Brain microvascular endothelial cell (primary cell): ENCODE measurements at regions not wholly inside any gene's neighbourhood (a gene's known extent, or its start where the extent isn't known, plus 50 kb on each side); places are given as distances from the start of the nearest gene placed in this dataset.

Experiments used
- DNase-seq: peaks from one replicate; pipeline ENCODE4 v3.0.0-alpha.2; 2020
- H3K27ac ChIP-seq: fragments of 250-450 bp; sonication (Bioruptor Pico); 2 replicates; pipeline ENCODE4 v1.5.1; 2020; ENCODE audit warnings: mild to moderate bottlenecking, moderate library complexity
- H3K27me3 ChIP-seq: fragments of 250-450 bp; sonication (Bioruptor Pico); replicated peaks from 2 replicates; pipeline ENCODE4 v1.5.1; 2020; ENCODE audit warnings: mild to moderate bottlenecking
- H3K36me3 ChIP-seq: fragments of 250-450 bp; sonication (Bioruptor Pico); replicated peaks from 2 replicates; pipeline ENCODE4 v1.5.1; 2020; ENCODE audit warnings: mild to moderate bottlenecking
- H3K4me3 ChIP-seq: 2 replicates; pipeline ENCODE4 v1.5.1; 2011; ENCODE audit warnings: low read depth, mild to moderate bottlenecking, control low read depth, low read length, moderate library complexity
- in situ Hi-C: cut with HindIII; loops from 2 replicates; pipeline ENCODE4 v1.10.0; 2017; ENCODE audit warnings: low sequenced_read_pairs, low pct_ligation_motif_present
- TF ChIP-seq, protein P1 (sequence below): IDR thresholded peaks from 2 replicates; pipeline ENCODE4 v1.5.1; 2011; ENCODE audit warnings: low read depth, mild to moderate bottlenecking, moderate library complexity, low read length, control low read depth, inconsistent platforms; ENCODE audit errors: missing control alignments

GRCh38 chr4:100695871-100696270 lies 178.0 kb upstream of the EMCN start:
- Histone ChIP-seq H3K27ac (no peak overlapping the region), H3K27me3 (no peaks in the 10 kb centered on the region), H3K4me3 (no peak overlapping the region), H3K36me3 (no peaks in the 10 kb centered on the region)
- TF ChIP-seq, protein P1, sequence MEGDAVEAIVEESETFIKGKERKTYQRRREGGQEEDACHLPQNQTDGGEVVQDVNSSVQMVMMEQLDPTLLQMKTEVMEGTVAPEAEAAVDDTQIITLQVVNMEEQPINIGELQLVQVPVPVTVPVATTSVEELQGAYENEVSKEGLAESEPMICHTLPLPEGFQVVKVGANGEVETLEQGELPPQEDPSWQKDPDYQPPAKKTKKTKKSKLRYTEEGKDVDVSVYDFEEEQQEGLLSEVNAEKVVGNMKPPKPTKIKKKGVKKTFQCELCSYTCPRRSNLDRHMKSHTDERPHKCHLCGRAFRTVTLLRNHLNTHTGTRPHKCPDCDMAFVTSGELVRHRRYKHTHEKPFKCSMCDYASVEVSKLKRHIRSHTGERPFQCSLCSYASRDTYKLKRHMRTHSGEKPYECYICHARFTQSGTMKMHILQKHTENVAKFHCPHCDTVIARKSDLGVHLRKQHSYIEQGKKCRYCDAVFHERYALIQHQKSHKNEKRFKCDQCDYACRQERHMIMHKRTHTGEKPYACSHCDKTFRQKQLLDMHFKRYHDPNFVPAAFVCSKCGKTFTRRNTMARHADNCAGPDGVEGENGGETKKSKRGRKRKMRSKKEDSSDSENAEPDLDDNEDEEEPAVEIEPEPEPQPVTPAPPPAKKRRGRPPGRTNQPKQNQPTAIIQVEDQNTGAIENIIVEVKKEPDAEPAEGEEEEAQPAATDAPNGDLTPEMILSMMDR = no peak
- in situ Hi-C loops = no loop called here
- no peak for DNase-seq

DNA sequence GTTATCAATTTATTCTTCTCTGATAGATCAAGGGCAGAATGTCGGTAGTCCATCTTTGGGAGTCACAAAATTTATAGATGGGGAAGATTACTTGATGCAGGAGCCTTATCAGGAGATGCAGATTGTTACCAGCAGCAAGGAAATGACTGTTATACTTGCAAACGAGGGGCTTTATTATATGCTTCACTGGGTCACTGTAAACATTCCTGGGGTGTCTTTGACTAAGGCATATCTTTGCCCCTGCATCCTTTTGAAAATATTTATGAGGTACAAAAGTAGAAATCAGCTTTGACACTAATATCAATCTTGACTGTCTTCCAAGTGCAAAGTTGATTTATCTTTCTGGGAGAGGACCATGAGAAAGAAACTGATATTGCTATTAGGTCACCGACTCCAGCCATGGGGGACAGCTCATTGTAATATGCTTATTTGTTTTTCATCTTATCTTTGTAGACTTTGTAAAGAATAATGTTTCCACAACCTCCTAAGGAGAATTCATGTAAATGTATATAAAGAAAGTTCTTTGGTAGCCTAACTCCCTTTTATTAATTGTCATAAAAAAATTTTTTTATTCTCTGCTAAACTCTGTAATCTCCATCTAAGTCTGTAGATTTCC lies 177.3 kb upstream of the EMCN start:
- no peak overlapping the region for H3K27ac ChIP-seq
- in situ Hi-C loops = no loop called here
- no peaks in the 10 kb centered on the region for H3K27me3 ChIP-seq
- no peak overlapping the region for H3K4me3 ChIP-seq
- TF ChIP-seq, protein P1 = no peak
- DNase-seq = no peak
- no peaks in the 10 kb centered on the region for H3K36me3 ChIP-seq

- H3K4me3 ChIP-seq = no peak overlapping the region
- in situ Hi-C loops = no loop called here
- no peaks in the 10 kb centered on the region for H3K36me3 ChIP-seq
- H3K27ac ChIP-seq = no peak overlapping the region
- H3K27me3 ChIP-seq = no peaks in the 10 kb centered on the region
- DNase-seq = no peak
- TF ChIP-seq, protein P1 = no peak
Observed at GRCh38 chr4:100694467-100694866, 176.6 kb upstream of the EMCN start.

GRCh38 chr4:100690812-100691211 lies 173.0 kb upstream of the EMCN start:
- Histone ChIP-seq H3K27me3 (no peaks in the 10 kb centered on the region), H3K27ac (no peak overlapping the region), H3K4me3 (no peak overlapping the region), H3K36me3 (no peaks in the 10 kb centered on the region)
- TF ChIP-seq, protein P1 = no peak
- no peak for DNase-seq
- in situ Hi-C loops = no loop called here

GRCh38 chr4:100688368-100688767 lies 170.5 kb upstream of the EMCN start:
- Histone ChIP-seq H3K27ac (no peak overlapping the region), H3K27me3 (no peaks in the 10 kb centered on the region), H3K36me3 (no peaks in the 10 kb centered on the region), H3K4me3 (no peak overlapping the region)
- in situ Hi-C loops = no loop called here
- DNase-seq = no peak
- TF ChIP-seq, protein P1 = no peak
